UCSD-AML1 (cell line): ENCODE measurements at regions not wholly inside any gene's neighbourhood (a gene's known extent, or its start where the extent isn't known, plus 50 kb on each side); places are given as distances from the start of the nearest gene placed in this dataset.
A peak's percentile ranks its signal among the peaks of the same experiment; 100 is the strongest.

ENCODE experiments used
- DNase-seq: peaks from one replicate; lab custom pipeline; 2025; ENCODE audit not compliant: unreplicated experiment; lab: John Stamatoyannopoulos, UW

DNA sequence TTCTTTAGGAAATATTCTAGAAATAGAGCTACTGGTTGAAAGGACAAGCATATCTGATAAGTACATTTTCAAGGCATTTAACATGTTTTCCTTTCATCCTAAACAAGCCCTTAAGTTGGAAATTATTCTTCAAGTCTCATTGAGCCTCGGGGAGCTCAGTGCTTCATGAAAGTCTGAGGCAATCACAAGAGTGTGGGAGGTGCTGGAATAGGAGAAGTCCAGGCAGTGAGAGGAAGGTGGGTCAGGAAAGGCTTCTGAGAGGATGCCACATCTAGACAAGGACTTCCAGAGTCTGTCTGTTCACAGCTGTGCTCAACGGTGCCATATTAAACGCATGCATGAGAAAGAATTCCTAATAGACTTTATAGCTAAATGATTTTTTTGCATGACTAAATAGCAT lies 69.8 kb downstream of the CD83 start:
- DNase-seq: no peak

DNA sequence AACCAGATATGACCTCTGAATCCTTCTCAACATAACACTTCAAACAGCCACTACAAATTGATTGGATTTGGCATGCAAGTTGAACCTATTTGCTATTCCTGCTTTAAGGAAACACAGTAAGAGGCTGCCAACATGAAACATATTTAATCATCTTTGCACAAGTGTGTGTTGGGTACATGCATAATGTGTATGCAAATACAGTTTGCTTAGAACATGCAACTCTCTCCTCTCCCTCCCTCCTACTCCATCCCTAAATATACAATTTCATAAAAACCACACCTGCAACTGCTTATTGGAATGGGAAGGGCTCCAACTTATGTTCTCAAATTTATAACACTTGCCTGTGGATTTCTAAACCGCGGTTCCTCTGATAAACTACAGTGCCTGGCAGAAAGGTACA lies 71.5 kb downstream of the CD83 start:
- DNase-seq: no peak

DNA sequence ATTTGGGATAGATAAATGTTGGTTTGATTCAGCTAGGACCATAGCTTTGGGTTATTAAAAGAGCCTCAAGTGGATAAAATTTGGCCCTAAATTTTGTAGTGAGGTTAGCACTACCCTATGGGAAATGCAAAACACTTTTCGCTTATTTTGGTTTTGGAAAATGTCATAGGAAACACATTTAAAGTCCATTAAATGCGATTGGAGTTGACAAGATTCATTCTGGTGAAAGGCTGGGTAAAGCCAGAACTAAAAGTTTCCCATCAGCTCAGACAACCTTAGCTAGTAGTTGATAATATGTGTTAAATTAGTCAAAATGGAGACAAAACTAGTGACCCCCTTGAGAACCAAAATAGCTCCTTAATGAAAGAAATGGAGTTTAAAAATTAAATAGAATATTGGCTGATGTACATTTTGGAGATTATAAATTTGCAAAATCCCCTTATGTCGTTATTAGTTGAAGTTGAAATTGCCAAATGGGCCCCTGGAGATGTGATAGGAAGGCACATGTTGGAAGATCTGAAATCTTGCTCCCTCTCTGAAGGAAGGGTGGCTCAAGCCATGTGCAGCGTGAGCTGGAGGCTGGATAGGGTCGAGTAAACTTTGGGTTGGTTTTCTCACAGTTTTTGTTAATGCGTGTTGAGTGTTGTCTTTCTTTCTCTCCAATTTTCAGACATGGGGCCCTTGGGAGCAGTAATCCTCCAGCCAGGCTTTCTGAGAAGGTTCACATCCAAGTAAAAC lies 72.8 kb downstream of the CD83 start:
- DNase-seq: no peak

GRCh38 chr6:14190929-14191224 lies 73.3 kb downstream of the CD83 start:
- DNase-seq: no peak

- no peak for DNase-seq
Observed at GRCh38 chr6:14191761-14192160, 74.2 kb downstream of the CD83 start.

GRCh38 chr6:14192216-14192788 lies 74.7 kb downstream of the CD83 start:
- no peak for DNase-seq

- no peak for DNase-seq
Observed at GRCh38 chr6:14193524-14193923, 76.0 kb downstream of the CD83 start.

DNA sequence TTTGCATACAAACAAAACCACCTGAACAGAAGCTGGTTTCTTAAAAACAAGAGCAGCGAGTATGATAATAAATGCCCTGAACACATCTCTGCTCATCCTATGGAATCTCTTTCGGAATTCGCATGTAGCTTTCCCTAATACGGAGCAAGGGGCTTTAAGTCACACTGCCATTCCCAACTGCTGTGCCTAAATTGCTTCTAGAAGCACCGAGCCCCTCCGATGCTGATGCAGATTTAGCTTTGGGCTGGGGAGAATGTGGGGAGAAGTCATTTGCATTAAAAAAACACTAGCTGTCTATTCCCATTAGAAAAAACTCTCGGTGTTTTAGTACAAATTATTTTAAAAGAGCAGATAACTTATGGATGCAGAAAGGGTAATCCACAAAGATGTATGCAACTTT lies 76.9 kb downstream of the CD83 start:
- no peak for DNase-seq

DNA sequence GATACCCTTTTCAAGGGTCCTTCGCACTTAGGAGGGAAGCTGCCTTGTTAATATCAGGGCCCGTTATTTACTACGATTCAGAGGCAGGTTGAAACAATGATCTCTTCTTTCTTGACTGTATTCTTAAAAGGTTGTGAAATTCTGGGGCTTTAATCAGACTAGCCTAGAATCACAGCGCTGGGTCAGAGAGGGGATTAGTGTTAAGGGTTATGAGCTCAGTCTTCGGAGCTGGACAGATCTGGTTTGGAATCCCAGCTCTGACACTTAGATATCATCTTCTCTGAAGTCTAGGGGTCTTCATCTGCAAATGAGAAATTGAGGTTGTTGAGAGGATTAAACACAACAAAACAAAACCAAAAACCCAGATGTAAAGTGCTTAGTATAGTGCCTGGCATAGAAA lies 77.4 kb downstream of the CD83 start:
- DNase-seq: no peak

DNA sequence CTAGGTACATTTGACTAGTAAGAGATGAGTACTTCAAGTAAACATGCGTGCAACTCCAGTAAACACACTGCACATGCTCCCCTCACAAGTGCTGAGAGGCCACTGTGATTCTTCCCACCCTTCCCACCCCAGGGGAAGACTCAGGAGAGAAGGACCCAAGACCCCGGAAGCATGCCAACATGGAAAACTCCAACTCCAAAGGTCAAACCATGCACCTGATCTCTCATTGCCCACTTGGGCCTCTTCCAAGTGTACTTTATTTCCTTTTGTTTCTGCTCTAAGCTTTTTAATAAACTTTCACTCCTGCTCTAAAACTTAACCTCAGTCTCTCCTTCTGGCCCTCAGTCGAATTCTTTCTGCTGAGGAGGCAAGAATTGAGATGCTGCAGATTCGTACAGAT lies 78.5 kb downstream of the CD83 start:
- DNase-seq: no peak

GRCh38 chr6:14197118-14197517 lies 79.5 kb downstream of the CD83 start:
- no peak for DNase-seq

DNA sequence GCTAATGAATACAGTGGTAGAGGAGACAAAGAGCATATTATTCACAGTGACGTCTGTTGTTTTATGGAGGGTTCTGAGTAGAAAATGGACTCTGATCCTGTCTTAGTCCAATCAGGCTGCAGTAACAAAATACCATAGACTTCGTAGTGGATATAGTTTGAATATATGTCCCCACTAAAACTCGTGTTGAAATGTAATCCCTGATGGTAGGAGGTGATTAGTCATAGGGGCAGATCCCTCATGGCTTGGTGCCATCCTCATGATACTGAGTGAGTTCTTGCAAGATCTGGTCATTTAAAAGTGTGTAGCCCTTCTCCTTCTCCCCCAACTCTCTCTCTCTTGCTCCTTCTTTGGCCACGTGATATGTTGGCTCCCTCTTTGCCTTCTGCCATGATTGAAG lies 82.5 kb downstream of the CD83 start:
- no peak for DNase-seq

- DNase-seq: no peak
Observed at GRCh38 chr6:14202947-14203346, 85.4 kb downstream of the CD83 start.

DNA sequence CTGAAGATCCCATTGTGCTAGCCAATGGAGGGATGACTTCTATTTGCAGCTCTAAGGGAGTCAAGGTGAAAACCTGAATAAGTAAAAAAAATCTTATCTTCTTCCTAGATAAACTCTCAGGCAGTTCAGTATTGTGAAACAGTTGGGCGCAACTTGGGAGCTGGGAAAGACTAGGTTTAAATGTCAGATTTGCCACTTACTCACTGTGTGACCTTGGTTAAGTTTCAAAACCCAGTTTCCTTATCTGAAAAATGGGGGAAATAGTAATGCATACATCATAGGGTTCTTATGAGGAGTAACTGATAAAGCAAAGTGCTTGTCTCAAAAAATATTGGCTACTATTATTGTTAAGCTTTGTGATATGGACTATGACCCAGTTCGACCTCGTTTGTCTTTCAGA lies 88.8 kb downstream of the CD83 start:
- DNase-seq: no peak

GRCh38 chr6:14207448-14207847 lies 89.9 kb downstream of the CD83 start:
- no peak for DNase-seq

DNA sequence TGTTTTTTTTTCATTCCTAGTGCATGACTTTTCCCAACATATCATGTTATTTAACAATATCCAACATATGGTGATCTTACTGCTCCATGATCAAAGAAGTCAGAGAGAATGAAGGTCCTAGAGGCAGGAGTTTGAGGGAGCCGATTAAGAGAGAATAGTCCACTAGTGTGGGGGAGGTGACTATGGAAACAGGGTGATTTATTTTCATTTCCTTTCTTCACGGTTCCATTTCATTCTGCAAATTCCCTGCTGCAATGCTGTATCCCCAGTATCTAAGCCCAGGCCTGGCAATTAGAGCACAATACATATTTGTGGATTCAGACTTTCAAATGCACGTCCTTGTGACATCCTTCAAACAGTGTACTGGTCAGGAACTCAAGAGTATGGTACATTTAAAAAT lies 91.4 kb downstream of the CD83 start:
- DNase-seq: no peak

DNA sequence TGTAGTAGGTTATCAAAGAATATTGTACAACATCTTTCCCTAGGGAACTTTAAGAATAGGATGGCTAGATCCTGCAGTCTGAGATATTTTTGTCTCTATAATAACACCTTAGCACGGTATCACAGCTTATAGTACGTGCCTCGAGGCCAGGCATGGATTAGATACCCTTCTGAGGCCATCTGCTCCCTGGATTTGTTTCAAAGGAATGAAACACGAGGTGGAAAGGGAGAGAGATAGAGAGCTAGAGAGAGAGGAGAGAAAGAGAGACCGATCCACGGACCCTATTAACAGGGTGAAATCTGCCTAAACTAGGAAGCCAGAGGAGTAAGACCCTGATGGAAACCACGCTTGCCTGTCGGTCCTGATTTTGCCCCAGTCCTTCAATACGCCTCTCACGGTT lies 92.5 kb downstream of the CD83 start:
- no peak for DNase-seq

DNA sequence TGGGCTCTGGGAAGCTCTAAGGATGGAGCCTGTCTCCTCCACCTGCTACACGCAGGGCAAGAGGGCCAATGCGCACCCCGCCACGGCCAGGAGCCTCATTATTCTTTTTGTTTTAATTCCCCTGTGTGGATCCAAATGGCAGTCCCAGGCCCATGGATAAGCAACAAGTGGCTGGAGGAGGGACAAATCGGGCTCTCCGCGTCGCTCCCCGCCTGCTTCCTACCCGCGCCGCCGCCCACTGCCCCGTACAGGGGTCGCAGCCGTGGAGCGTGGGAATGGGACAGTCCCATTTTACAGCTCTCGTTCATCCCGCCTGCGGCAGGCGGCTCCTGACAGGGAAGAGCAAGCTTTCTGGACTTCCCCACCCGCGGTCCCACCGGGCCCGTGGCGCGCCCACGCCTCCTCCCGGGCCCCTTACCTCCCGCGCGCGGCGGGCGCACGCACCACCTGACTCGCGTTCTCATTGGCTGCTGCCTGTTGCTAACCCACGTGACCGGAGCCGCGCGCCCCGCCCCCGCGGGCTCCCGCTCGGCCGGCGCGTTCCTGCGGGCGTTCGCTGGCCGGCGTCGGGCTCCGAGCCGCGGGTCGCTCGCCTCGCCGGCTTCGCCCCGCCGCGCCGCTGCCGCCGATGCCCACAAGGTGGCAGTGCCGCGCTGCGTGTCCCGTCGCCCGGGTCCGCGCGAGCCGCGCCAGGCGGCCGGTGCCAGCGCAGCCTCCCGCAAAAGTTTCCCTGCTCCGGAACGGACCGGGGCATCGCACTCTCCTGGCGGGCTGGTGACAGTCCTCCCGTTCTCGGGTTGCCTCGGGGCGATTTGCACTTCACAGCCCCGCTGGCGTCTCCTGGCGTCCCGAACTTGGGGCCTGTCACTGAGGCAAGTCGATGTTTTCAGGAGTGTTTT lies 93.3 kb downstream of the CD83 start:
- DNase-seq: peak; percentile 94

- no peak for DNase-seq
Observed at GRCh38 chr6:14211562-14211942, 94.0 kb downstream of the CD83 start.

DNA sequence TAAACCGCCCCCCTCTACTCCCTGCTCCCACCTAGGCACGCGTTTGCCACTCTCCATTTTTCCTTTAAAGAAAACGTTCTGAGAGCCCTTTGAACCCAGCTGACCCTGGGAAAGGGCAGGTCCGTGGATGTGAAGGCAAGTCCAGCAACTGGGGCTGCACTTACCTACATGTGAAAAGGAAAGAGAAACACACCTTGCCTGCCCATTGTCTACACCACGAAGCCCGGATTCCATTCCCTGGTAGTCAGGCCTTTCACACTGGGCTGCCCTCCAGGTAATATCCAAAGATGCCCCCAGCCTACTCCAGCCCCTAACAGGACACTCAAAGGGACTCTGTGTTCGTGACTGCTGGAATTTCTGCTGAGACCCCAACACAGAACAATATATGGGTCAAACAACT lies 94.4 kb downstream of the CD83 start:
- DNase-seq: no peak

GRCh38 chr6:14212632-14213031 lies 95.1 kb downstream of the CD83 start:
- DNase-seq: no peak

DNA sequence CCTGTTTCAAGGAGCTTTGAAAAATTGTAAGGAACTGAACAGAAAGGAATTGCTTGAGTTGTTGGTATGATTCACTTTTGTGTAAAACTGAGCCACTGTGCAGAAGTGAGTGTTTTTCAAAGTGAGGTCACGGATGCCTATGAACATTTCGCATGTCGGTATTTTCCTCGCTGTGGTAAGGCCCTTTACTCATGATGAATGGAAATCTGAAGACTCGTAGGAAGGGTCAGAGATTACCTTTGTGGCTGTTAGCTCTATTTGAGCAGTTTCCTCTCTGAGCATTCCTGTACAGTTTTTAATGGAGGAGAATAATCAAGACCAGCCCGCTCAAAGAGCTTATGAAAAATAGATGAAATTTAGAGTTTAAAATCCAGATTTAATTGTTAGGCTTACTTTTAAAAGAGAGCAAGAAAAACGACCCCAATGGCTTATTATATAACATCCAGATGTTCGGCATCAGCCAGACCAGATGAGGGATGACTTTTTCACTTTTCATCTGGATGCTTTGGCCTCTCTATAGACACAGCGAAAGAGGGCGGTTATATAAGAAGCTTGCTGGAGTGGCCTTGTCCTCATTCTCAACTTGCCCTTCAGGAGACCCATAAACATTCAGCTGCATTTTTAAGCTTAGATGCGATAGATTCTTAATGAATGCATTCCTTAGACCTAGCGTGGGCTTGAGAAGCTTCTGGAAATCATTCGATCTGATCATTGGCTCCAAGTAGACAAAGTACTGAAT lies 99.5 kb downstream of the CD83 start:
- no peak for DNase-seq
